K562 (cell line): ENCODE measurements at regions not wholly inside any gene's neighbourhood (a gene's known extent, or its start where the extent isn't known, plus 50 kb on each side); places are given as distances from the start of the nearest gene placed in this dataset.
A peak's percentile ranks its signal among the peaks of the same experiment; 100 is the strongest.

ENCODE experiments used
- ATAC-seq: fragments of 200-7000 bp; cut with Tn5 transposase; 3 replicates; pipeline ENCODE4 v1.9.1; 2020; ENCODE audit warnings: moderate library complexity
- BruUV-seq: library from RNA; stranded (reverse); fragments of 400-500 nt; replicated peaks from 2 replicates; lab custom pipeline; 2021; lab: Mats Ljungman, UMichigan
- CTCF ChIA-PET: fragments of 300-600 bp; formaldehyde crosslinking; extraction: SDS; loops from one replicate; lab custom pipeline; 2021; ENCODE audit warnings: low intra/inter-chr PET ratio; lab: Yijun Ruan, JAX
- POLR2A ChIA-PET: fragments of 300-600, 350-650 bp; sonication (Branson Sonifier 250); formaldehyde crosslinking; extraction: SDS; loops from one replicate; lab custom pipeline; 2021; ENCODE audit warnings: antibody characterized with exemption, inconsistent platforms; lab: Yijun Ruan, JAX
- DNase-seq, 4 experiments: peaks; one replicate each; pipeline versions ENCODE4 v3.0.0 to v3.0.0-alpha.2; 2011 to 2018; ENCODE audit warnings: low spot score in 3 of 4, mixed read lengths in 3 of 4; ENCODE audit errors: extremely low read depth in 1 of 4
- FAIRE-seq: peaks from 2 replicates; lab custom pipeline; 2011; peaks lifted over from hg19 to GRCh38; lab: Jason Lieb, UNC
- H2AFZ ChIP-seq: 2 replicates; pipeline ENCODE4 v1.6.0; 2011; ENCODE audit warnings: low read depth, low read length, control low read depth, inconsistent platforms
- H3K27ac ChIP-seq: fragments of 200-600 bp; 3 replicates; pipeline ENCODE4 v1.8.0; 2011; ENCODE audit warnings: low read depth, mild to moderate bottlenecking, control low read depth, inconsistent platforms, low read length, moderate library complexity, mixed read lengths; ENCODE audit errors: extremely low read depth
- H3K27me3 ChIP-seq, 2 experiments: fragments of 300-600 bp in 1 of 2; 2 replicates in 1 of 2; 3 replicates in 1 of 2; pipeline versions ENCODE4 v1.6.0 to v1.8.0; 2011; ENCODE audit warnings: inconsistent platforms in 2 of 2, low read length in 2 of 2, mild to moderate bottlenecking in 1 of 2, mixed read lengths in 1 of 2, moderate library complexity in 1 of 2; ENCODE audit not compliant: control insufficient read depth in 2 of 2, insufficient read depth in 2 of 2
- H3K36me3 ChIP-seq: fragments of 300-600 bp; 3 replicates; pipeline ENCODE4 v1.8.0; 2011; ENCODE audit warnings: mild to moderate bottlenecking, low read length, inconsistent platforms; ENCODE audit not compliant: control insufficient read depth, insufficient read depth
- H3K4me1 ChIP-seq, 2 experiments: fragments of 200-600 bp in 1 of 2; replicated peaks in 1 of 2; 2 replicates in 1 of 2; 3 replicates in 1 of 2; pipeline versions ENCODE4 v1.5.1 to v1.8.0; 2011; ENCODE audit warnings: inconsistent platforms in 2 of 2, low read length in 2 of 2, mild to moderate bottlenecking in 1 of 2, mixed read lengths in 1 of 2, moderate library complexity in 1 of 2; ENCODE audit not compliant: control insufficient read depth in 2 of 2, insufficient read depth in 2 of 2
- H3K4me2 ChIP-seq: 2 replicates; pipeline ENCODE4 v1.6.1; 2011; ENCODE audit warnings: low read length, control low read depth, inconsistent platforms, mixed read lengths; ENCODE audit not compliant: insufficient read depth
- H3K4me3 ChIP-seq: fragments of 200-600 bp; sonication (generic), shearing (Covaris generic); 2 replicates; pipeline ENCODE4 v1.5.1; 2016; ENCODE audit warnings: control low read depth, inconsistent platforms
- H3K79me2 ChIP-seq: fragments of 200-600 bp; 3 replicates; pipeline ENCODE4 v1.8.0; 2011; ENCODE audit warnings: low read length, inconsistent platforms; ENCODE audit not compliant: control insufficient read depth, insufficient read depth
- H3K9ac ChIP-seq, 2 experiments: 2 replicates each; pipeline versions ENCODE4 v1.6.0 to v1.6.1; 2011; ENCODE audit warnings: low read depth in 2 of 2, low read length in 2 of 2, control low read depth in 1 of 2, inconsistent platforms in 1 of 2, mild to moderate bottlenecking in 1 of 2, mixed read lengths in 1 of 2; ENCODE audit not compliant: insufficient read depth in 1 of 2
- H3K9me1 ChIP-seq: one replicate; pipeline ENCODE4 v1.6.0; 2011; ENCODE audit warnings: inconsistent platforms, mild to moderate bottlenecking, low read length, moderate library complexity; ENCODE audit not compliant: control insufficient read depth, insufficient read depth
- H3K9me3 ChIP-seq: replicated peaks from 2 replicates; pipeline ENCODE4 v1.5.1; 2011; ENCODE audit warnings: low read depth, low read length, inconsistent platforms; ENCODE audit not compliant: control insufficient read depth, insufficient read depth
- H4K20me1 ChIP-seq: replicated peaks from 2 replicates; pipeline ENCODE4 v1.6.1; 2011; ENCODE audit warnings: low read length, inconsistent platforms, mixed read lengths; ENCODE audit not compliant: control insufficient read depth, insufficient read depth
- CAMTA2 ChIP-seq: fragments of 250-450 bp; sonication (Bioruptor Pico); conservative IDR thresholded peaks from 2 replicates; pipeline ENCODE4 v1.5.1; 2022
- CEBPG ChIP-seq, 3 experiments: fragments of 200-800 bp in 1 of 3; sonication (Bioruptor generic) in 1 of 3; sonication (generic) in 1 of 3; formaldehyde crosslinking in 1 of 3; IDR thresholded peaks in 2 of 3; conservative IDR thresholded peaks in 1 of 3; 2 replicates each; pipeline versions ENCODE4 v1.6.1 to v1.8.0; 2016 to 2022; ENCODE audit warnings: missing compliant biosample characterization in 2 of 3, missing genetic modification characterization in 2 of 3, mild to moderate bottlenecking in 1 of 3, missing genetic modification reagents in 1 of 3
- FOXA3 ChIP-seq, 2 experiments: fragments of 450-650 bp in 1 of 2; sonication (generic) in 1 of 2; formaldehyde crosslinking; IDR thresholded peaks in 1 of 2; conservative IDR thresholded peaks in 1 of 2; 2 replicates each; pipeline versions ENCODE4 v1.4.0 to v1.8.0; 2020 to 2022; ENCODE audit warnings: mild to moderate bottlenecking in 2 of 2, missing genetic modification reagents in 1 of 2
- FOXP1 ChIP-seq: sonication (generic); formaldehyde crosslinking; IDR thresholded peaks from 2 replicates; pipeline ENCODE4 v1.8.0; 2022; ENCODE audit warnings: mild to moderate bottlenecking, missing genetic modification reagents
- KAT8 ChIP-seq: fragments of 450-650 bp; IDR thresholded peaks from 2 replicates; pipeline ENCODE4 v1.6.1; 2016; ENCODE audit warnings: low read depth, mild to moderate bottlenecking
- L3MBTL2 ChIP-seq: fragments of 450-650 bp; IDR thresholded peaks from 2 replicates; pipeline ENCODE4 v1.6.1; 2016; ENCODE audit warnings: mild to moderate bottlenecking, moderate library complexity
- MLX ChIP-seq, 2 experiments: fragments of 450-650 bp in 1 of 2; sonication (generic) in 1 of 2; formaldehyde crosslinking; conservative IDR thresholded peaks; 2 replicates each; pipeline versions ENCODE4 v1.4.0 to v1.8.1; 2020 to 2022; ENCODE audit warnings: mild to moderate bottlenecking in 1 of 2, missing genetic modification reagents in 1 of 2
- NR2C2 ChIP-seq, 2 experiments: fragments of 200-800 bp in 1 of 2; sonication (Bioruptor generic) in 1 of 2; sonication (generic) in 1 of 2; formaldehyde crosslinking in 1 of 2; IDR thresholded peaks; 2 replicates each; pipeline versions ENCODE4 v1.6.1 to v1.8.0; 2016 to 2022; ENCODE audit warnings: mild to moderate bottlenecking in 1 of 2, missing compliant biosample characterization in 1 of 2, missing genetic modification characterization in 1 of 2, missing genetic modification reagents in 1 of 2
- PREB ChIP-seq: sonication (generic); formaldehyde crosslinking; IDR thresholded peaks from 2 replicates; pipeline ENCODE4 v1.8.1; 2023; ENCODE audit warnings: mild to moderate bottlenecking, missing genetic modification reagents
- RFX5 ChIP-seq: IDR thresholded peaks from 2 replicates; pipeline ENCODE4 v1.6.1; 2011; ENCODE audit warnings: low read depth, mild to moderate bottlenecking, improper control_type of control experiment, low read length
- TAF15 ChIP-seq: fragments of 200-400 bp; formaldehyde crosslinking; IDR thresholded peaks from 2 replicates; pipeline ENCODE4 v1.6.1; 2017; ENCODE audit warnings: mild to moderate bottlenecking, low read depth, low read length, moderate library complexity
- USF1 ChIP-seq: sonication (generic); formaldehyde crosslinking; IDR thresholded peaks from 2 replicates; pipeline ENCODE4 v1.9.0; 2022; ENCODE audit warnings: mild to moderate bottlenecking, missing genetic modification reagents
- WGBS: fragments of 100-300 bp; shearing (Covaris generic); methylation state at CpG from one replicate; pipeline ENCODE4 v1.1.6; 2016; ENCODE audit warnings: low coverage, mixed read lengths; ENCODE audit not compliant: insufficient coverage; ENCODE audit errors: missing lambda C conversion rate; 5-methylcytosine and 5-hydroxymethylcytosine counted together
- in situ Hi-C: fragments of 300-500 bp; cut with MboI; formaldehyde crosslinking; loops from 4 replicates; pipeline ENCODE4 v1.15.0; 2018; ENCODE audit warnings: inconsistent platforms, mixed read lengths
- intact Hi-C: fragments of 100-400 bp; cut with micrococcal nuclease; formaldehyde crosslinking; loops from 2 replicates; pipeline ENCODE4 v1.14.2; 2022
- TF ChIP-seq, protein P1 (sequence below), 2 experiments: fragments of 450-650 bp in 1 of 2; sonication (generic) in 1 of 2; formaldehyde crosslinking in 1 of 2; IDR thresholded peaks in 1 of 2; conservative IDR thresholded peaks in 1 of 2; 2 replicates each; pipeline versions ENCODE4 v1.6.1 to v1.8.1; 2016 to 2023; ENCODE audit warnings: mild to moderate bottlenecking in 2 of 2, moderate library complexity in 2 of 2, inconsistent platforms in 1 of 2, missing genetic modification reagents in 1 of 2
- TF ChIP-seq, protein P2 (sequence below): fragments of 250-450 bp; sonication (Bioruptor Pico); IDR thresholded peaks from 2 replicates; pipeline ENCODE4 v1.5.0; 2020; ENCODE audit warnings: mild to moderate bottlenecking

DNA sequence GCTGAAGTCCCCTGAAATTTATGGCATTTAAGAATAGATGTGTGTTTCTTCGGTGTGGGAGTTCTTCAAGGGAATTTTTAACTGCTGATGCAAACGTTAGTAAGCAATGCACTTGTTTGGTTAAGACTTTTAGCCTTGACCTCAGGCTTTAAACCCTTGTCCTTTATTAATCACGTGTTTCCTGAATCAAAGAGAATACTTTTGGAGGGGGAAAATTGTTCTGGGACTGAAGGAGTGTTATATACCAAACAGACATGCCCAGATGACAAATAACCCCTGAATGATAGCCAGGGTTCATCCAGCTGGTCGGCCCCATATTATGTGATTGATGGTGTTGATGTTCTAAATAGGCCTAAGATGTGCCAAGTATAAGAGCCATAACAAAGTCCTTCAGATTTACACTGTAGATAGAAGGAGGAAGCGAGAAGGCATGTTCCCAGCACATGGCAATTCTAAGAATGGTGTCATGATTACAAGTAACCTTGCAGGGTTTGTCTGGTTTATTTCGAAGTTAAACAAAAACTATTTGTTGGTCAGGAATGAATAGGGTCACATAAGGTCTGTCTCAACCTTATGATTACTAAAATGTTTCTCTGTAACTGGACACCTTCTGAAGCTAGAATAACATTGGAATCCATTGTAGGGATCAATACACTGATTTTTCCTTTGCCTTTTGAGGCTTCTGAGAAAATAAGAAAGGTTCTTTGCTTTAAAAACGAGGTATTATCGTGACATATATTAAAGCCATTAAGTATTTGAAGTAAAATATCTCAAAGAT lies 124.2 kb upstream of the SEM1 start:
- no peak overlapping the region for H3K27ac ChIP-seq
- H3K4me2 ChIP-seq, result no peak overlapping the region
- ChIA-PET POLR2A (no interaction called here), CTCF (no interaction called here)
- H3K4me3 ChIP-seq, result no peak overlapping the region
- H3K27me3 ChIP-seq, result no peaks in the 10 kb centered on the region
- H3K9me3 ChIP-seq, result no peaks in the 10 kb centered on the region
- H3K4me1 ChIP-seq, result no peaks in the 10 kb centered on the region
- FAIRE-seq (no peak), DNase-seq (no peak), ATAC-seq (no peak)
- no peak overlapping the region for H2AFZ ChIP-seq
- no peaks in the 10 kb centered on the region for H4K20me1 ChIP-seq
- H3K36me3 ChIP-seq, result no peaks in the 10 kb centered on the region
- H3K9ac ChIP-seq, result no peak overlapping the region
- intact Hi-C loops (no loop called here), in situ Hi-C loops (no loop called here)
- 0% methylated on average over 8 of the region's 8 CpGs for WGBS
- no peaks in the 10 kb centered on the region for H3K9me1 ChIP-seq
- BruUV-seq, result no TSS peak
- no peaks in the 10 kb centered on the region for H3K79me2 ChIP-seq
- TF ChIP-seq CEBPG (CRISPR knock-in tag; IDR thresholded peaks at IDR 0.05) (no peak), CEBPG (tag; conservative IDR thresholded peaks at IDR 0.05 in 1 of 2, IDR thresholded peaks at IDR 0.05 in 1 of 2) (peak in 1 of 2 experiments; percentile 54; a peak in 1 of 4 replicates), FOXP1 (CRISPR knock-in tag) (no peak), CAMTA2 (CRISPR knock-in tag) (no peak), TAF15 (no peak), USF1 (CRISPR knock-in tag) (no peak), L3MBTL2 (0 out of 2 replicates have a peak, but pooled peaks have one; percentile 42), PREB (CRISPR knock-in tag) (no peak), RFX5 (no peak), NR2C2 (CRISPR knock-in tag; IDR thresholded peaks at IDR 0.05) (no peak), NR2C2 (tag; IDR thresholded peaks at IDR 0.05) (peak; percentile 61; the same call in 1 of the 2 replicates), FOXA3 (CRISPR knock-in tag; conservative IDR thresholded peaks at IDR 0.05 in 1 of 2, IDR thresholded peaks at IDR 0.05 in 1 of 2) (no peak), MLX (CRISPR knock-in tag; conservative IDR thresholded peaks at IDR 0.05) (no peak), KAT8 (no peak)
- TF ChIP-seq, protein P1, sequence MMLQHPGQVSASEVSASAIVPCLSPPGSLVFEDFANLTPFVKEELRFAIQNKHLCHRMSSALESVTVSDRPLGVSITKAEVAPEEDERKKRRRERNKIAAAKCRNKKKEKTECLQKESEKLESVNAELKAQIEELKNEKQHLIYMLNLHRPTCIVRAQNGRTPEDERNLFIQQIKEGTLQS (IDR thresholded peaks at IDR 0.05), result no peak
- TF ChIP-seq, protein P1 (CRISPR knock-in tag; conservative IDR thresholded peaks at IDR 0.05), result no peak
- TF ChIP-seq, protein P2, sequence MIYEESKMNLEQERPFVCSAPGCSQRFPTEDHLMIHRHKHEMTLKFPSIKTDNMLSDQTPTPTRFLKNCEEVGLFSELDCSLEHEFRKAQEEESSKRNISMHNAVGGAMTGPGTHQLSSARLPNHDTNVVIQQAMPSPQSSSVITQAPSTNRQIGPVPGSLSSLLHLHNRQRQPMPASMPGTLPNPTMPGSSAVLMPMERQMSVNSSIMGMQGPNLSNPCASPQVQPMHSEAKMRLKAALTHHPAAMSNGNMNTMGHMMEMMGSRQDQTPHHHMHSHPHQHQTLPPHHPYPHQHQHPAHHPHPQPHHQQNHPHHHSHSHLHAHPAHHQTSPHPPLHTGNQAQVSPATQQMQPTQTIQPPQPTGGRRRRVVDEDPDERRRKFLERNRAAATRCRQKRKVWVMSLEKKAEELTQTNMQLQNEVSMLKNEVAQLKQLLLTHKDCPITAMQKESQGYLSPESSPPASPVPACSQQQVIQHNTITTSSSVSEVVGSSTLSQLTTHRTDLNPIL (CRISPR knock-in tag), result no peak
